ENCODE measurements at regions not wholly inside any gene's neighbourhood (a gene's known extent, or its start where the extent isn't known, plus 50 kb on each side); places are given as distances from the start of the nearest gene placed in this dataset.

DNA sequence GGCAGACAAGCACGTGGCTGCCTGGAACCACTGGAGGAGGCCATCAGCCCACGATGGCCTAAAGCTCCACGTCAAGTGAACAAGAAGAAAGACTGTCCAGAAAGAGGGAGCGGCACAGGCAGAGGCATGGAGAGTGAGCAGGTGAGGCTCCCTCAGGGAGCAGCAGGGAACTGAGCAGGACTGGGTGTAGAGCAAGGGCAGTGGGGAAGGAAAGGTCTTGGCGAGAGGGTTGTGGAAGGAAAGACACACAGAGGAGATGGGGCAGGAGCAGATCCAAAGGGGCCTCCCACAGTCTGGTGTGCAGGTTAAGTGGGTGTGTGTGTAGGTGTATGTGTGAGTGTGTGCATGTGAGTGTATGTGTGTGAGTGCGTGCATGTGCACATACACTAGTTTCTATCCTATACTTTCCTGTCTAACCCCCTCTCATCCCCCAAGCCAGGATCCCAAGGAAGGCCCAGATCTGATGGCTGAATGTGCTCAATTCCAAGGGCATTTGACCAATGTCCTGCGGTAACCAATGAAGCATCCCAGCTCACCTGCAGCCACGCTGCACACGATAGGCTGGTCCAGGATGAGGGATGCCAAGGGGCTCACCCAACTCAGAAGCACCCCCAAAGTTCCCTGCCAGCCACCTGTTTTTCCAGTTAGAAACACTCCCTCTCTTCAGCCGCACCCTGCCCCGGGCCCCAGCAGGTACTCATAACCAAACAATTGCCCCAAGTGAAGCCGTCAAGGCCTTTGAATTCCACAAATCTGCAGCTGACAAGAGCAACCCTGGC lies 262.5 kb upstream of the RAB6C start:
- TF ChIP-seq, protein P1, sequence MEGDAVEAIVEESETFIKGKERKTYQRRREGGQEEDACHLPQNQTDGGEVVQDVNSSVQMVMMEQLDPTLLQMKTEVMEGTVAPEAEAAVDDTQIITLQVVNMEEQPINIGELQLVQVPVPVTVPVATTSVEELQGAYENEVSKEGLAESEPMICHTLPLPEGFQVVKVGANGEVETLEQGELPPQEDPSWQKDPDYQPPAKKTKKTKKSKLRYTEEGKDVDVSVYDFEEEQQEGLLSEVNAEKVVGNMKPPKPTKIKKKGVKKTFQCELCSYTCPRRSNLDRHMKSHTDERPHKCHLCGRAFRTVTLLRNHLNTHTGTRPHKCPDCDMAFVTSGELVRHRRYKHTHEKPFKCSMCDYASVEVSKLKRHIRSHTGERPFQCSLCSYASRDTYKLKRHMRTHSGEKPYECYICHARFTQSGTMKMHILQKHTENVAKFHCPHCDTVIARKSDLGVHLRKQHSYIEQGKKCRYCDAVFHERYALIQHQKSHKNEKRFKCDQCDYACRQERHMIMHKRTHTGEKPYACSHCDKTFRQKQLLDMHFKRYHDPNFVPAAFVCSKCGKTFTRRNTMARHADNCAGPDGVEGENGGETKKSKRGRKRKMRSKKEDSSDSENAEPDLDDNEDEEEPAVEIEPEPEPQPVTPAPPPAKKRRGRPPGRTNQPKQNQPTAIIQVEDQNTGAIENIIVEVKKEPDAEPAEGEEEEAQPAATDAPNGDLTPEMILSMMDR (IDR thresholded peaks at IDR 0.05; ENCODE audit: poor library complexity): no peak
- no peak for TF ChIP-seq EZH2 (IDR thresholded peaks at IDR 0.05; ENCODE audit: borderline replicate concordance)
